Uterus (tissue), 2 donors: ENCODE measurements at regions not wholly inside any gene's neighbourhood (a gene's known extent, or its start where the extent isn't known, plus 50 kb on each side); places are given as distances from the start of the nearest gene placed in this dataset.

Source experiments
- POLR2A ChIP-seq, 2 donors: fragments of 450-650 bp; IDR thresholded peaks; one replicate each; pipeline ENCODE4 v1.6.1; 2016; ENCODE audit warnings: antibody characterized with exemption in 2 of 2, mild to moderate bottlenecking in 1 of 2, moderate library complexity in 1 of 2
- TF ChIP-seq, protein P1 (sequence below), 4 experiments: fragments of 200-600 bp in 2 of 4; fragments of 450-650 bp in 2 of 4; sonication (generic) in 2 of 4; IDR thresholded peaks; one replicate each; pipeline ENCODE4 v1.5.1; 2016 to 2019; ENCODE audit warnings: antibody characterized with exemption in 4 of 4, mild to moderate bottlenecking in 2 of 4, moderate library complexity in 1 of 4

DNA sequence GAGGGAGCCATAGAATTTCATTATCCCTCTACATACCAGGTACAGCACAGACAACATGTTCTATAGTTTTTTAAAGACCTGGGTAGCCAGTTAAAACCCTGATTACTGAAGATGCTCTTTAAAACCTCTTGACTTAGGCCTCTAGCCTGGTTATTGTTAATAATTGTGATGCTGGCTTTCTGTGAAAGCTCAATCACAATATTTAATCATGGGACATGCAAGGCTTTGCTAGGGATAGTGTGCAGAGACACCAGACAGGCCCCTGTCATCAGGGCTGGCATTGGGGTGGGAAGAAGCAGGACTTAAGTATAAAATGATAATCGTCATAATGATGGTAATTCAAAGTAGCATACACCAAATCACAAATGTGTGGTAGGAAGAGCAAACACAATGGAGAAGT lies 274.4 kb downstream of the PTBP2 start:
- TF ChIP-seq, protein P1, sequence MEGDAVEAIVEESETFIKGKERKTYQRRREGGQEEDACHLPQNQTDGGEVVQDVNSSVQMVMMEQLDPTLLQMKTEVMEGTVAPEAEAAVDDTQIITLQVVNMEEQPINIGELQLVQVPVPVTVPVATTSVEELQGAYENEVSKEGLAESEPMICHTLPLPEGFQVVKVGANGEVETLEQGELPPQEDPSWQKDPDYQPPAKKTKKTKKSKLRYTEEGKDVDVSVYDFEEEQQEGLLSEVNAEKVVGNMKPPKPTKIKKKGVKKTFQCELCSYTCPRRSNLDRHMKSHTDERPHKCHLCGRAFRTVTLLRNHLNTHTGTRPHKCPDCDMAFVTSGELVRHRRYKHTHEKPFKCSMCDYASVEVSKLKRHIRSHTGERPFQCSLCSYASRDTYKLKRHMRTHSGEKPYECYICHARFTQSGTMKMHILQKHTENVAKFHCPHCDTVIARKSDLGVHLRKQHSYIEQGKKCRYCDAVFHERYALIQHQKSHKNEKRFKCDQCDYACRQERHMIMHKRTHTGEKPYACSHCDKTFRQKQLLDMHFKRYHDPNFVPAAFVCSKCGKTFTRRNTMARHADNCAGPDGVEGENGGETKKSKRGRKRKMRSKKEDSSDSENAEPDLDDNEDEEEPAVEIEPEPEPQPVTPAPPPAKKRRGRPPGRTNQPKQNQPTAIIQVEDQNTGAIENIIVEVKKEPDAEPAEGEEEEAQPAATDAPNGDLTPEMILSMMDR (IDR thresholded peaks at IDR 0.05), result no peak
- no peak for TF ChIP-seq POLR2A (IDR thresholded peaks at IDR 0.05)
